GM19452 (cell line): ENCODE measurements at regions not wholly inside any gene's neighbourhood (a gene's known extent, or its start where the extent isn't known, plus 50 kb on each side); places are given as distances from the start of the nearest gene placed in this dataset.

Source experiments
- ATAC-seq: cut with Tn5 transposase; IDR thresholded peaks from one replicate; pipeline ENCODE4 v1.9.1; 2021; ENCODE audit not compliant: unreplicated experiment

GRCh38 chr15:96720656-96721055 lies 390.2 kb downstream of the NR2F2 start:
- no peak for ATAC-seq

DNA sequence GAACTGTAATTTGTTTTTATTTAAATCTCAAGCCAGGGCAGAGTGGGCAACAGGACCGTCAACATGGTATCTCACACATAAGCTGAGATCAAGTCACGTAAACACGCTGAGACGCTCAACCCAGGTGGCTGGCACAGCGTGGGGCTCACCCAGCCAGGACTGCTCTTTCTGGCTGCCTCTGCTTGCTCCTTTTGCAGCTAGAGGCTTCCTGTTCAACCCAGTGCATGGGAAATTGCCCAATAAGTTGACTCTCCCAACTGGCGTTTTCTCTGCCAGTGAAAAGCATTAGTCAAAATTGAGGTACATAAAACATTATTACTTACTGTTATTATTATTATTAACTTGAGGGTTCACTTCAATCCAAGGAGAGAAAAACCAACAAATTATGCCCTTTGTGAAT lies 398.1 kb downstream of the NR2F2 start:
- no peak for ATAC-seq

DNA sequence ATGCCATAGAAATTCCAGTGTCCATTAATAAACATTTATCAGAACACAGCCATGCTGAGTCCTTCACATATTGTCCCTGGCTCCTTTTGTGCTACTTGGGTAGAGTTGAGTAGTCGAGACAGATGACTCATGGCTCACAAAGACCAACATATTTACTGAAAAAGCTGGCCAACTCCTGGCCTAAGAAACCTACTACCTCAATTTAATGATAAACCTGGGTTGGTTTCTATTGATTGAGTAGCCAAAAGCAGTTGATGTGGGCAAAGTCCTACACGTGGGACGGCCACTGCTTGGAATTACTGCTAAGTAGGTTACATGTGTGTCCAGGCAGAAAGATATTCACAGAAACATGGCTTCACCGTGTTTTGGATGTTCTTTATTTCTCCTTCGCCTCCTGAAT lies 402.2 kb downstream of the NR2F2 start:
- ATAC-seq, result no peak

DNA sequence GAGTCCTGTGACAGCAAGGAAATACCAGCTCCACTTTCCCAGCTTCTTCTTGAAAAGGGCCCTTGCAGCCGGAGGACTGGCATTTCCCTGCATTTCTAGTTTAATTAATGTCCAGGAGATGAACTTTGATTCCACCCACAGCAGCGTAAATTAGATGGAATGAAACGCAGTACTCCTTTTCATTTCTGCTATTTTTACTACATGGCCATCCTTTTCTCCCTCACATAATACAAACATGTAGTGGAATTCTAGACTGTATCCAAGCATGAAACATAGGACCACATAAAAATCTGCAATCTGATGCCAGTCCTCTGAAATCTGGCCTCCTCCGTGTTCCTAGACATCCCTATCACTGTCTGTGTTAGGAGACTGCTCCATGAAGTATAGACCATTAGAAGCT lies 403.2 kb downstream of the NR2F2 start:
- no peak for ATAC-seq

- ATAC-seq, result no peak
These were observed 405.2 kb downstream of the NR2F2 start for GRCh38 chr15:96735632-96736240.

DNA sequence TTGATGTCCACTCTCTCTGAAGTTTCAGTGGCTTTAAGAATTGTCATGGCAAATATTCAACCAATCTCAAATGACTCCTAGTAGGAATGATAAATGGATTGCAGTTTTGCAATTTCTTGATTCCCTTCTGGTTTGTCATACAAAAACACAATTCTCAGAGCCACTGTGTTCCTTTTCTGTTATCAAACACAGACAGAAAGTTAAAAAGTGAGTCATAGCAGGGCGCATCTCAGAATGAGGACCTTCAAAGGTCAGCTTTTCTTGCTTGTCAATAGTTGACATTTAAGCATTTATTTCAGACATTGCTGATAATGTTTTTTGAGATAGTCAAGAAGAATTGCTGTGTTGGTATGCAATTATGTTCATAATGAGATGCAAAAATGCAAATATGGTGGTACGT lies 405.9 kb downstream of the NR2F2 start:
- no peak for ATAC-seq

- no peak for ATAC-seq
These were observed 406.9 kb downstream of the NR2F2 start for GRCh38 chr15:96737408-96737807.

DNA sequence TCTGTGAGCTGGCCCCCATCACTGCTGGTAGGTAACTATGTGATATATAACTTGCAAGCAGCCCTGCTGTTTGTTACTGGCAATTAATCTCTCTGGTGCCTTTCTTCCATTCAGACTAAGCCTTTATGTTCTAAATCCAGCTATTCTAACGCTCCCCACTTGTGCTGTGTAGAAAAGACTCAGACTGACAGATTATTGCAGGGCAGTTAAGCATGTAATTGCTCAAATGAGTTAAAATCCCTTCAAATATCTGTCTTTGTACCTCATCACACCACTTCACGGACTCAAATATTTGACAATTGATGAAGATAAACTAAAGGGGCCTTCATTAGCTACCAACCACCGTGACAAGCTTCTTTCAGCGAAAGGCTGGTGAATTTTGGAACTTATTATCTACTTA lies 416.2 kb downstream of the NR2F2 start:
- ATAC-seq, result no peak

DNA sequence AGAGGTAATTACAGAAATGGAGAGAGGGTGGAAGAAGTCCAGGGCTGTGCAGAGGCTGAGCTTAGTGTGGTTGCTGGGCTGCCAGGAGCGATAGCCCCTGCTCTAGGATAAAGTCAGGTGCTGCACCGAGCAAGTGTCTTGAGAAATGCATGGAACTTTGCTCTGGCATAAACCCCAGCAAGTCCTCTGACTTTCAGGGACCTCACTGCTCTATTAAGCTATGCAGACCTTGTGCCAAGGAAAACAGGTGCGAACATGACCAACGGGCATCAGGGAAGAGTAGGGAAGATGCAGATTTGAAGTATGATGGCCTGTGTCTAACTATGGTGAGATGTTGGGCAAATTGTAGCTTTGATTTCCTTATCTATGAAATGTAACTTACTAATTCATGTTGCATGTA lies 416.8 kb downstream of the NR2F2 start:
- ATAC-seq, result no peak

- ATAC-seq, result no peak
These were observed 419.9 kb downstream of the NR2F2 start for GRCh38 chr15:96750361-96750760.

DNA sequence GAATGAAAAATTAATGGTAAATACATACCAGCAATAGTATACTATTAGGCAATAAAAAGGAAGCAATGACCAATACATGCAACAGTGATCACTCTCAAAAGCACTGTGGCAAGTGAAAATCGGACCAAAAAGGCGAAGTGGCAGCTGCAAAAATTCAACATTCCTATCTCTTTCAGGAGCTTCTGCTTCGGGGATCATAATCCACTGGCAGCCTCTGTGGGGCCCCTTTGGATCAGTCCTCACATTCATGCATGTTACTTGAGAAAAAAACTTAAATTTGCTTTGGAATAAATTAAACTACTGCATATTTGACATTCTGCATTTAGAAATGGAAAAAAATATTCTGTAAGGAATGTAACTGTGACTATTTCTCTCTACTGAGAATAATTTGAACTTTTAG lies 425.6 kb downstream of the NR2F2 start:
- ATAC-seq, result no peak

GRCh38 chr15:96756656-96757055 lies 426.2 kb downstream of the NR2F2 start:
- ATAC-seq, result no peak

DNA sequence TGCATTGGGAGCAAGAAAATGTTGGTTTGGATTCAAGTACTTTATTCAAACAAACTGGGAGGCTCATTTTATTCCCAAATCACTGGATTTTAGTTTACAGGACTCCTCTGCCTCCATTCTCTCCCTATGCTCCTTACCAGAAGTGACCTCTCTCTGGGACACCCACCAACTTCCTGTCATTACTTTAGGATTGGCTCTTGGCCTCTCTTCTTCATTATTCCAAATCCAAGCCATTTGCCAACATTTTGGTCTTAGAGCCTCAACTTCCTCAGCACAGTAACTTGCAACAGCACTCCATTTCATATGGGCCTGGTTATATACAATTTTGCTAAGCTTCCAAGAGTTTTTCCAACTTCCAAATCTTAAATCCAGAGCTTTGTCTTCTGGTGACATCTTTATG lies 432.1 kb downstream of the NR2F2 start:
- ATAC-seq, result no peak

DNA sequence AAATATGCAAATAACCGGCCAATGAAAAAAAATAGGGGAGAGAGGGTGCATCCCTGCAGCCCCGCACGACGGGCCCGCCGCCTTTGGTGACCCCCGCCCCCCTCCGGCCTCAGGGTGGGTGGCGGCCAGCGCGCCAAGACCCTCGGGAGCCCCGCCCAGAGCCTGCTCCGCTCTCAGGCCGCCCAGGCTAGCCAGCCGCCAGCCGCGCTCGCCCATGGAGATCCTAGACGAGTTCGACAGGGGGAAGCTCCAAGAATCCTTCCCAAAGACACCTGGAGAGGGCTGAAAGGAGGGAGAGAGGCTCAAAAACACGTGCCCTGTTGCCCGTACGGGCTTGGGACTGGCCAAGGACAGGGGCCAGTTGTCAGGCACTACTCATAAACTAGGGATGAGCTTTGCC lies 434.0 kb downstream of the NR2F2 start:
- no peak for ATAC-seq

- ATAC-seq, result no peak
These were observed 434.4 kb downstream of the NR2F2 start for GRCh38 chr15:96764946-96765345.

DNA sequence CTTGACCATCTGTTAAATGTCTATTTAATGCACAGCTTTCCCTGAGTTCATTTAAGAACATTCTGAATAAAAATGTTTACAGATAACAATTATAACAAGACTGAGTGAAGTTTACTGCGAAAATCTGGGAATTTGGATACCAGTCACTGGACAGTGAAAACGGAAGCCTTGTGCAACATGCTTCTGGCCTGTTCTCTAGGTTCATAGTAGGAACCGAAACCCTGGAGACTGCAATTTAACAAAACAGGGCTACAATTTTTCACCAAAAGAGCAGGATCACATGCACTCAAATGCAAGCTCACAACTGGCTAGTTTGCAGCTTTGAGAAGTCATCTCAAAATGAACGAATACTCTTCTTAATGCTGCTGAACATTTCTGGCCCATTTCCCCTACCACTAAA lies 435.9 kb downstream of the NR2F2 start:
- no peak for ATAC-seq

- ATAC-seq, result no peak
These were observed 437.4 kb downstream of the NR2F2 start for GRCh38 chr15:96767703-96768434.

GRCh38 chr15:96768435-96768789 lies 437.9 kb downstream of the NR2F2 start:
- no peak for ATAC-seq

GRCh38 chr15:96771035-96771434 lies 440.5 kb downstream of the NR2F2 start:
- ATAC-seq, result no peak

- no peak for ATAC-seq
These were observed 443.7 kb downstream of the NR2F2 start for GRCh38 chr15:96774216-96774615.

GRCh38 chr15:96783746-96784145 lies 453.2 kb downstream of the NR2F2 start:
- ATAC-seq, result no peak

DNA sequence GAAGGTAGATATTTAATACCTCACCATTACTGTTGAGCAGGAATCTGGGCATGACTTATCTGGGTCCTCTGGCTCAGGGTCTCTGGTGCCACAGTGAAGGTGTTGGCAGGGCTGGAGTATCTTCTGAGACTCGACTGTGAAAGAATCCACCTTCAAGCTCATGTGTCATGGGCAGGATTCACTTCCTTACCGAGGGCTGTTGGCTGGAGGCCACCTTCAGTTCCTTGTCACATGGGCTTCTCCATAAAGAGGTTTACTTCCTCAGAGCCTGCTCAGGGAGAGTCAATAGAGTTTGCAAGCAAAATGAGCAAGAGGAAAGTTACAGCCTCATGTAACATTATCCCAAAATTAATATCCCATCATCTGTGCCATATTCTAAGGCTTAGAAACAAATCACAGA lies 459.5 kb downstream of the NR2F2 start:
- no peak for ATAC-seq

- ATAC-seq, result no peak
These were observed 461.7 kb downstream of the NR2F2 start for GRCh38 chr15:96792216-96792615.
